A549 (cell line): ENCODE measurements at regions not wholly inside any gene's neighbourhood (a gene's known extent, or its start where the extent isn't known, plus 50 kb on each side); places are given as distances from the start of the nearest gene placed in this dataset.

Experiments
- ATAC-seq, 2 experiments: fragments of 200-7000 bp in 1 of 2; fragments of >200 bp in 1 of 2; cut with Nextera tagmentation in 1 of 2; cut with Tn5 transposase in 1 of 2; 3 replicates each; pipeline versions ENCODE4 v1.8.0 to v1.9.1; 2018 to 2020; ENCODE audit warnings: mild to moderate bottlenecking in 1 of 2, moderate library complexity in 1 of 2
- CTCF ChIA-PET: fragments of 300-600 bp; sonication (Branson Sonifier 250); formaldehyde crosslinking; extraction: SDS; loops from one replicate; lab custom pipeline; 2021; ENCODE audit warnings: antibody characterized with exemption, inconsistent platforms; lab: Yijun Ruan, JAX
- POLR2A ChIA-PET: fragments of 350-600 bp; formaldehyde crosslinking; extraction: SDS; loops from one replicate; lab custom pipeline; 2021; ENCODE audit warnings: antibody characterized with exemption, inconsistent platforms; lab: Yijun Ruan, JAX
- DNase-seq, 2 experiments: peaks; one replicate each; pipeline versions ENCODE4 v3.0.0 to v3.0.0-alpha.2; 2011 to 2016; ENCODE audit warnings: low read depth in 1 of 2, low spot score in 1 of 2
- FAIRE-seq: peaks from 2 replicates; lab custom pipeline; 2011; peaks lifted over from hg19 to GRCh38; lab: Jason Lieb, UNC
- H3K27ac ChIP-seq, 2 experiments: fragments of >200 bp; sonication (Bioruptor Twin); formaldehyde crosslinking; 3 replicates each; pipeline ENCODE4 v1.5.1; 2016 to 2017
- H3K4me1 ChIP-seq: fragments of >200 bp; sonication (Bioruptor Twin); formaldehyde crosslinking; 3 replicates; pipeline ENCODE4 v1.6.1; 2016
- H3K4me2 ChIP-seq: fragments of >200 bp; sonication (Bioruptor Twin); formaldehyde crosslinking; 3 replicates; pipeline ENCODE4 v1.6.1; 2016
- H3K4me3 ChIP-seq: fragments of >200 bp; sonication (Bioruptor Twin); formaldehyde crosslinking; 3 replicates; pipeline ENCODE4 v1.5.1; 2016
- H3K9me3 ChIP-seq: fragments of >200 bp; sonication (Bioruptor Twin); formaldehyde crosslinking; 3 replicates; pipeline ENCODE4 v1.6.1; 2016
- BHLHE40 ChIP-seq: IDR thresholded peaks from 2 replicates; pipeline ENCODE4 v1.6.1; 2012; ENCODE audit warnings: low read depth, low read length, inconsistent platforms
- CHD2 ChIP-seq: fragments of 150-350 bp; IDR thresholded peaks from 2 replicates; pipeline ENCODE4 v1.6.1; 2014; ENCODE audit warnings: low read length; ENCODE audit not compliant: partially characterized antibody
- CHD4 ChIP-seq: fragments of 200-600 bp; sonication (generic); IDR thresholded peaks from 2 replicates; pipeline ENCODE4 v1.6.1; 2016; ENCODE audit warnings: antibody characterized with exemption, mild to moderate bottlenecking, borderline replicate concordance
- FOXS1 ChIP-seq: fragments of 250-450 bp; sonication (Bioruptor Pico); IDR thresholded peaks from 2 replicates; pipeline ENCODE4 v1.5.0; 2020; ENCODE audit warnings: mild to moderate bottlenecking, moderate library complexity
- GATA3 ChIP-seq: IDR thresholded peaks from 2 replicates; pipeline ENCODE4 v1.6.1; 2012; ENCODE audit warnings: borderline replicate concordance
- HMGXB4 ChIP-seq: fragments of 250-450 bp; sonication (Bioruptor Pico); IDR thresholded peaks from 2 replicates; pipeline ENCODE4 v1.5.0; 2021; ENCODE audit warnings: mild to moderate bottlenecking, moderate library complexity, borderline replicate concordance
- HOXA7 ChIP-seq: fragments of 250-450 bp; sonication (Bioruptor Pico); IDR thresholded peaks from 2 replicates; pipeline ENCODE4 v1.5.0; 2020; ENCODE audit warnings: mild to moderate bottlenecking, moderate library complexity
- JUNB ChIP-seq: fragments of >200 bp; sonication (Bioruptor Twin); formaldehyde crosslinking; IDR thresholded peaks from 2 replicates; pipeline ENCODE4 v1.6.1; 2016
- KDM1A ChIP-seq: fragments of 200-600 bp; sonication (generic); IDR thresholded peaks from 2 replicates; pipeline ENCODE4 v1.6.1; 2016; ENCODE audit warnings: low read depth, mild to moderate bottlenecking
- NFE2L2 ChIP-seq: fragments of 150-350 bp; conservative IDR thresholded peaks from 2 replicates; pipeline ENCODE4 v1.6.1; 2014; ENCODE audit warnings: low read length
- NPAS2 ChIP-seq: fragments of 250-450 bp; sonication (Bioruptor Pico); IDR thresholded peaks from 2 replicates; pipeline ENCODE4 v1.8.0; 2022; ENCODE audit warnings: mild to moderate bottlenecking, moderate library complexity, borderline replicate concordance
- PHF8 ChIP-seq: fragments of 200-600 bp; sonication (generic); IDR thresholded peaks from 2 replicates; pipeline ENCODE4 v1.6.1; 2016; ENCODE audit warnings: low read depth, mild to moderate bottlenecking, antibody characterized with exemption, moderate library complexity, borderline replicate concordance
- POLR2A ChIP-seq: IDR thresholded peaks from 2 replicates; pipeline ENCODE4 v1.6.1; 2012; ENCODE audit warnings: mild to moderate bottlenecking, low read length
- RARB ChIP-seq: fragments of 250-450 bp; sonication (Bioruptor Pico); IDR thresholded peaks from 2 replicates; pipeline ENCODE4 v1.8.0; 2021; ENCODE audit warnings: mild to moderate bottlenecking, moderate library complexity
- RCOR1 ChIP-seq: fragments of 150-350 bp; IDR thresholded peaks from 2 replicates; pipeline ENCODE4 v1.6.1; 2014; ENCODE audit warnings: antibody characterized with exemption, low read length, low read depth
- REST ChIP-seq: fragments of 200-600 bp; sonication (generic); IDR thresholded peaks from 2 replicates; pipeline ENCODE4 v1.6.1; 2016; ENCODE audit warnings: antibody characterized with exemption, mild to moderate bottlenecking, moderate library complexity
- RFX5 ChIP-seq: fragments of 450-650 bp; IDR thresholded peaks from 2 replicates; pipeline ENCODE4 v1.7.1; 2014; ENCODE audit warnings: antibody characterized with exemption, mild to moderate bottlenecking, moderate library complexity
- SREBF2 ChIP-seq: fragments of 450-650 bp; IDR thresholded peaks from 2 replicates; pipeline ENCODE4 v1.6.1; 2014; ENCODE audit warnings: mild to moderate bottlenecking, moderate library complexity
- USF2 ChIP-seq: fragments of 450-650 bp; IDR thresholded peaks from 2 replicates; pipeline ENCODE4 v1.6.1; 2014; ENCODE audit warnings: antibody characterized with exemption
- ZC3H11A ChIP-seq: fragments of 450-650 bp; IDR thresholded peaks from 2 replicates; pipeline ENCODE4 v1.6.1; 2014; ENCODE audit warnings: antibody characterized with exemption, mild to moderate bottlenecking
- WGBS: methylation state at CpG from one replicate; pipeline ENCODE4 v1.1.6; 2017; ENCODE audit errors: missing lambda C conversion rate; 5-methylcytosine and 5-hydroxymethylcytosine counted together

GRCh38 chr3:124451630-124452317 is 278.5 kb upstream of the UMPS start:
- ChIA-PET CTCF (interaction anchor here (1.2 kb wide), 1 partner anchor 16 kb away, joined by 4 read pairs; no protein-coding TSS in a partner anchor), POLR2A (no interaction called here)
- Histone ChIP-seq H3K9me3 (no peaks in the 10 kb centered on the region), H3K4me2 (no peak overlapping the region), H3K4me1 (no peaks in the 10 kb centered on the region), H3K27ac (no peak overlapping the region), H3K4me3 (no peak overlapping the region)
- FAIRE-seq (no peak), DNase-seq (no peak), ATAC-seq (no peak)
- 15% methylated on average over 3 of the region's 3 CpGs for WGBS
- no peak for TF ChIP-seq POLR2A

- FAIRE-seq (no peak), ATAC-seq (no peak), DNase-seq (no peak)
- POLR2A ChIA-PET: no interaction called here
- H3K4me2 ChIP-seq: no peak overlapping the region
- 21% methylated on average over 4 of the region's 4 CpGs for WGBS
- TF ChIP-seq RARB (no peak), RFX5 (no peak), ZC3H11A (no peak), NFE2L2 (no peak), REST (no peak), CHD2 (no peak), RCOR1 (no peak), CHD4 (no peak), HOXA7 (CRISPR knock-in tag) (no peak), POLR2A (no peak), PHF8 (no peak), SREBF2 (no peak), JUNB (no peak), BHLHE40 (no peak), FOXS1 (CRISPR knock-in tag) (no peak), HMGXB4 (no peak), KDM1A (no peak), GATA3 (no peak), NPAS2 (CRISPR knock-in tag) (no peak), USF2 (no peak)
- no peaks in the 10 kb centered on the region for H3K9me3 ChIP-seq
- no peaks in the 10 kb centered on the region for H3K4me1 ChIP-seq
- CTCF ChIA-PET: interaction anchor here (1.6 kb wide), 1 partner anchor 15 kb away, joined by 6 read pairs; no protein-coding TSS in a partner anchor
- no peak overlapping the region for H3K27ac ChIP-seq
- no peak overlapping the region for H3K4me3 ChIP-seq
Measured at GRCh38 chr3:124453189-124453588, 277.1 kb upstream of the UMPS start.
